Activated CD4-positive, CD25-positive, alpha-beta regulatory T cell treated with anti-CD3 and anti-CD28 coated beads, Interleukin-2, amount 50 U/mL, for 16 hours (primary cell): ENCODE measurements at regions not wholly inside any gene's neighbourhood (a gene's known extent, or its start where the extent isn't known, plus 50 kb on each side); places are given as distances from the start of the nearest gene placed in this dataset.
"Not testable (repeated sequence)": the region's sequence is repeated elsewhere in the genome, so short reads cannot be mapped to it uniquely, and the experiment has no call there.

Experiments
- DNase-seq: peaks from one replicate; pipeline ENCODE4 v3.0.0-alpha.2; 2020; ENCODE audit warnings: low read depth, low spot score

GRCh38 chr14:22388669-22389595 lies 200.1 kb downstream of the DAD1 start:
- DNase-seq, result no peak

DNA sequence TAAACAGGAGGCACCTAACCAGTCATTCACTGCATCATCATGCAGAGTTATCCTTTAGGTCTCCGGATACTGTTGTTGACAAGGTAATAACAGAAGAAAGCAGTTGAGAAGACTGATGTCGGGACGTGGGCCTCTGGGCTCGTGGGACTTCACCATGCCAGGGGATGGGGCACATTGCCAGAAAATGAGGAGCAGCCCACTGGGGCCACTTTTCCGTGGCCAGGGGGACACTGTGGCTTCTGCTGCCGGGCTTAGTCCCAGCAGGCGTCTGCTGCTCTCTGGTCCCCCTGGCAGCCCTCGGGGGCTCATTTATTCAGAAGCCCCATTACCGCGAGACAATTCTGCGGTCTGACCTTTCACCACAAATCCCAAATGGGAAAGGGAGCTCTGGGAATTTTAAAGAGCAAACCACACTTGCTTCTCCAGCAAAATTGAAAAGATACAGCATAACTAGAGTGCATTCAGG lies 201.2 kb downstream of the DAD1 start:
- DNase-seq, result no peak

GRCh38 chr14:22386924-22387775 lies 201.9 kb downstream of the DAD1 start:
- no peak for DNase-seq

DNA sequence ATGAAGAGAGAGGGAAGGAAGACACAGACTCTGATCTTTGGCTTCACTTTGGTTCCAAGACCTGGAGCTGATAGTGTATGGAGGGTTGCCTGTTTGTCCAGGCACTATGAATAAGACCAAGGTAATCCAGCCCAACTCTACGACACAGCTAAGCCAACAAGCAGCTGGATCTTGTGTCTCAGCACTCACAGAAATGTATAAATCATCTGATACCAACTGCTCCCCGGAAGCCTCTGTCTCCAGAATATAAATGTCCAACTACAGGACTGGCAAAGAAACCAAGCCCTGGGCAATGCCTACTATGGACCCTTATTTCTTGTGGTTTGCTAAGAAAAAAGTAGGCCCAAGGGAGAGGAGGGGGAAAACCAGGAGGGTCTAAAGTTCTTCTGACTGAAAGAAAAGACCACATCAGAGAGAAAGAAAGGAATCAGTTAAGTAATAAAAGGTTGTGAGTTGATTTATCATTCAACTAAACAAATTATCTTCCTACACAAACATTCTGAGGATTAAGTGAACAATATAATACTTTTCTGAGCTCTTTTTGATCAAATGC lies 204.0 kb downstream of the DAD1 start:
- no peak for DNase-seq

GRCh38 chr14:22384167-22384549 lies 204.9 kb downstream of the DAD1 start:
- DNase-seq, result no peak

DNA sequence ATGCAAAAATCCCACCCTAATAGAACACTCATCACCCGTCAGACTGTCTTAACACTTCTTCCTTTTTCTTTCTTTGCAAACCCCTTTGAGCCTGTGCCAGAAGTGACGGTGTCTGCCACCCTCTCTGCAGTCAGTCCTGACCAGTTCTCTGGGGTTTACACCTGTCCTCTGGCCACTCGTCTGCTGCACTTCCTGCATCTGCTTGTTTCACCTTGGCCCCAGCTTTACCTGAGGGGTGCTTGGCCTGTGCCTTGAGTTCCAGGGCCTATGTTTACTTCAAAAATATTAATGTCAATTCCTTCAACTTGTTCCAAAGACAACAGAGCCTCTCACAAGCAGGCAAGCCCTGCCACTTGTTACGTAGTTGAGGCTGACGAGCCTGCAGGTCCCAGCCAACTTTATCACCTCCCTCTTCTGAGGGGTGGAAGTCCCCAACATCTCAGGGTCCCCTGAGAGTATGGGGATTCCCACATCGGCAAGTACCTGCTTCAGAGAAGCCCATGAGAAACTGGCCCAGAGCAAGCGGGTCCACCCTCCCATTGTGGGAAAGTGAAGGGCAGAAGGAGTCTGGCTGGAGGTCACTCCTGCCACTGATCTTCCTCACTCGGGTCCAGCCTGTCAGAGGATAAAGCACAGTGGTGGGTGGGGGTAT lies 205.4 kb downstream of the DAD1 start:
- no peak for DNase-seq

GRCh38 chr14:22382955-22383354 lies 206.1 kb downstream of the DAD1 start:
- no peak for DNase-seq

GRCh38 chr14:22382395-22382794 lies 206.6 kb downstream of the DAD1 start:
- no peak for DNase-seq

- DNase-seq, result no peak
Observed at GRCh38 chr14:22381766-22382165, 207.3 kb downstream of the DAD1 start.

DNA sequence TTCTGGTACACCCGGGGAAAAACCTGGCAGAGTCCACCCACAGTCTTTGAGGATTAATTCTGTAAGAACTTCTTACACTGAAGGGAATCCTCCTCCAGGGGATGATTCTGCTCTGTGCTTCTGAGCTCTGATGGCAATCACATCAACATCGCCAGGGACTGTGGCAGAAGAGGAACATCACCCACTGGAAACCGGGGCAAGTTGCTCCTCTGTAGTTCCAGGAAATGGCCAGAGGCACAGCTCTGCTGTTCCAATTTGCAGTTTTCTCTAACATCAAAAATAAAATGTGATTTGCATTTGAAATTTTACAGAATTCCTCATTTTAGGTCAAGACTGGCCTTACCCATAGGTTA lies 207.6 kb downstream of the DAD1 start:
- no peak for DNase-seq

DNA sequence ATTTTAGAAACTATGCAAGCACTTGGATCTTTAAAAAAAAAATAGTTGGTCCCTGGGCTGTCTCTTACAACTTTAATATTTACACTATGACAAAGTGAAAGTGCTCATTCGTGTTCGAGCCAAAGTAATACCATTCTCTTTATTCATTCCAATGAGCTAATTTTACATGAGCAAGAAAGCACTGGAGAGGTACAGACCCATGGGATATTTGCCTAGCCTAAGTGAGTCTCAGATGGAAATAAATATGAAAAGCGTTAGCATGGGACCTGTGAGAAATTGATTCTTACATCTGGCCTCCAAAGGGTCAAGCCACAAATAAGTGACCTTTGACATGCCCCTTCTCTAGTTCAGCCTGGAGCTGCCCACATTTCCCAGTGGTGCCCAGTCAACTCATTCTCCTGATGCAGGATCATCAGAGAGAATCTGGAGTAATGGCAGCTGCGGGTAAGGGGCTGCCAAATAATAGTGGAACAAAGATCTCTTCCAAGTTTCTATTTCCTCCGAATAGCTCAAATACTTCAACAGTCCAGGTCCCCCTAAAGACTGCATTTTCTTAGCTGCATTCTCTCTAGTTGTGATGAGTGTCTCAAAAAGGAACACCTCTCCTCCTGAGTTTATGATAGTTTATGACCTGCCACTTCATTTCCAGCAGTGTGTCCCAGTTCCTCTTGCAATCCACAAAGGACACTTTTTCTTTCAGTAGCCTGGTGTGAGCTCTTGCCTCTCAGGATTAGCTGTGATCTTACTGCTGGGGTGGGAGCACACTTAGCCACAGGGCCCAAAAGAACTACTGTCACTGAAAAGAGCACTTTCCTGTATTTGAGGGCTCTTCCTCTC lies 208.2 kb downstream of the DAD1 start:
- no peak for DNase-seq

GRCh38 chr14:22379727-22380126 lies 209.3 kb downstream of the DAD1 start:
- no peak for DNase-seq

DNA sequence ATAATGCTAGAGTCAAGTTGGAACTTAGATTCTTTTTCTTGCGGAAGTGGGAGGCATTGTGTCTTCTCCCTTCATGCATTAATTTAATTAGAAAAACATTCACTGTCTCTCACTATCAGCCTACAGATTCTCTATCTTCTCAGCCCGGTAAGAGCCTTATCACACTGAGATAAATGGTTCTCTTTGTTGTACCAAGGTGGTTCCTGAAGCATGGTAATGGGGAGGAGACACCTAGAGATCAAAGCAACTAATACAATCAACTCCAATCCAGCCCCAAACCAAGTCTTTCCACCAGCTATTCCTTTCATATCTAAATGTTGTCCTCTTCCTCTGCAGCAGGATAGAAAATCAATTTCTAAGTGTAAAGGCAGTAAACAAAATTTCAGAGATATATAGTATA lies 210.8 kb downstream of the DAD1 start:
- DNase-seq, result no peak

DNA sequence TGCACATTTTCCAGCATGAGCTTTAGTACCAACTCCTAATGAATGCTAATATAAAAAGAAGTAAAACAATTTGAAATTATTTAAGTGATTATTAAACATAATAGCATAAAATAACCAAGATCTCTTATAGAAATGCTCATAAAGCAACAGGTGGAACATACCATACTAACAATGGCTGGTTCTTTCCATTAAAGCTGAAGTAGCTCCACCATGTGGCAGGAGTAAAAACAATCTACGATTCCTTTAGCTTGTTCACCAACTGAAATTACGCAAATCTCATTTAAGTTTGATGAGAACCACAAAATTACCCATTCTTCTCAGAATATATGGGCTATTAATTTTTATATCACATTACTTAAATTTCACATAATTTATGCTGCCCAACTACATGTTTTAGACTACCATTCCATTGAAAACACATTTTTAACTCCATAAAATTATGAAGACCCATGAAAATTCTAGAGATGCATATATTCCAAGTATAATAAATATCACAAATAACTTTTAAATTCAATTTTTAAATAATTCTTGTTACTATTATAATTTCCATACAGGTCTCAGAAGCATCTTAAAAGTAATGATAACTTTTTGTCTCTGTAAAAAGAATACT lies 213.6 kb downstream of the DAD1 start:
- DNase-seq, result no peak

DNA sequence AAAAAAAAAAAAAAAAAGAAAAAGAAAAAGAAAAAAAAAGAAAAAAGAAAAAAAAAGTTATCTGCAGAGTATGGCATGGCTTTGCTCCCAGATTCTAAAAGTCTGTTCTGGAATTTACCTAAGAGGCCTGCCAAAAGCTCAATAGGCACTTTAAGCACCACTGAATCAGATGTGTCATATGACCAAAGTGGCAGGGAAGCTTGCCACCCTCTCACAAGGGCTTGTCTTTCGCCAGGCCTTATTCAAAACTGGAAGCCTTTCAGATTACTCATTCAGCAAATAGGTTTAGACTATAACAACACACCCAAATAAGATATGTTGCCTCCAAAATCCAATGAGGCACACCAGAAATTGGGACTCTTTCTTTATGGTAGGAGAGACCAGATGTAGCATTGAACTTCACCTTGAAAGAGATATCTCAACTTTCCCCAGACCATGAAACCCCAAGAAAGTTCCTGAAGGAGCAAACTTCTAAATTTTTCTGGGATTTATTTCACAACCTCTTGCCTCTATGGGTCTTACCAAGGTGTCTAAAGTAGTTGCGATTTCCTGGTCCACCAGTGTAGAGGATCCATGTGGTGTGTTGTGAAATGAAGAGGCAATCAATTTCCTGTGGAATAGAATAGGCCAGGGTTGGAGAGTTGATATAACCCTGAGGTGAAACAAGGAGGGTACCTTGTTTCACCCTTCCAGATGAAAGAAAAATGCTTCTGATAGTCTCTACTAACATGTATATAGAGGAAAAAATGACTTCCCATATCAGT lies 218.8 kb downstream of the DAD1 start:
- DNase-seq, result no peak

- no peak for DNase-seq
Observed at GRCh38 chr14:22358726-22359125, 230.3 kb downstream of the DAD1 start.

DNA sequence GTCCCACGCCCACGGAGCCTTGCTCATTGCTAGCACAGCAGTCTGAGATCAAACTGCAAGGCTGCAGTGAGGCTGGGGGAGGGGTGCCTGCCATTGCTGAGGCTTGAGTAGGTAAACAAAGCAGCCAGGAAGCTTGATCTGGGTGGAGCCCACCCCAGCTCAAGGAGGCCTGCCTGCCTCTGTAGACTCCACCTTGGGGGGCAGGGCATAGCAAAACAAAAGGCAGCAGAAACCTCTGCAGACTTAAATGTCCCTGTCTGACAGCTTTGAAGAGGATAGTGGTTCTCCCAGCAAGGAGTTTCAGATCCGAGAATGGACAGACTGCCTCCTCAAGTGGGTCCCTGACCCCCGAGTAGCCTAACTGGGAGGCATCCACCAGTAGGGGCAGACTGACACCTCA lies 239.7 kb downstream of the DAD1 start:
- not testable (repeated sequence) for DNase-seq

- DNase-seq, result no peak
Observed at GRCh38 chr14:22344673-22345072, 244.4 kb downstream of the DAD1 start.

DNA sequence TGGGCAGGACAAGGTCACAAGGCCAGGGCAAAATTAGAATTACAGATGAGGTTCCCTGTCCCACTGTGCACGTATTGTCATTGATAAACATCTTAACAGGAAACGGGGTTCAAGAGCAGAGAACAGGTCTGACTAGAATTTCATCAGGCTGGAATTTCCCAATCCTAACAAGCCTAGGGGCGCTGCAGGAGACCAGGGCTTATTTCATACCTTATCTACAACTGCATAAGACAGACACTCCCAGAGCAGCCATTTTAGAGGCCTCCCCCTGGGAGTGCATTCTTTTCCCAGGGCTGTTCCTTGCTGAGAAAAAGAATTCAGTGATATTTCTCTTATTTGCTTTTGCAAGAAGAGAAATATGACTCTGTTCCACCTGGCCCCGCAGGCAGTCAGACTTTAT lies 244.8 kb downstream of the DAD1 start:
- not testable (repeated sequence) for DNase-seq

DNA sequence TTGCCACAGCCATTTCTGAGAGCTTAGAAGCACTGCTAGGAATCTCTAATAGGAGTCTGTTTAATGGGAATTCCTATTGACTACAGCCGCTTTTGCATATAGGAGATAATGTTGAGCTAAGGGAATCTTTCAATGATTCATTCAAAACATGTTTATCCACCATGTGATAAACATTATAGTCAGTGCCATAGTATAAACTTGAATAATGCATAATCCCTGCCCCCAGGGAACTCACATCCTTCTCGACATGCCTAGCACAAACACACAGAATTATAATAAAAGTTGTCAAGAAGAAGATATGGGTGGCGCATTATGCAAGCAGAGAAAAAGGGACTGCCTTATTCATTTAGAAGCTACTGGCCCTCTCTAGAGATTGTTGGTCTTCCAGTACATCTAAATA lies 248.0 kb downstream of the DAD1 start:
- DNase-seq, result no peak
